ENCODE measurements at regions not wholly inside any gene's neighbourhood (a gene's known extent, or its start where the extent isn't known, plus 50 kb on each side); places are given as distances from the start of the nearest gene placed in this dataset.

- H3K4me3 Mint-ChIP-seq = no peak overlapping the region
- no peak for TF ChIP-seq CTCF (IDR thresholded peaks at IDR 0.05; ENCODE audit: unreplicated experiment)
- no peaks in the 10 kb centered on the region for H3K36me3 Mint-ChIP-seq
- H3K9me3 Mint-ChIP-seq = peaks cover 4% of the 10 kb centered on the region
- no peaks in the 10 kb centered on the region for H3K27me3 Mint-ChIP-seq (ENCODE audit: low read depth)
- no peak overlapping the region for H3K27ac Mint-ChIP-seq
- DNase-seq (ENCODE audit: low spot score in 2 of 2, unreplicated experiment in 2 of 2) = no peak
- H3K4me1 Mint-ChIP-seq = peaks cover 2% of the 10 kb centered on the region
Measured at GRCh38 chr15:36067483-36068274, 511.7 kb upstream of the CDIN1 start.

GRCh38 chr15:36075333-36075732 lies 504.1 kb upstream of the CDIN1 start:
- DNase-seq (ENCODE audit: low spot score in 2 of 2, unreplicated experiment in 2 of 2) = no peak
- Mint-ChIP-seq H3K9me3 (peaks cover 26% of the 10 kb centered on the region), H3K27me3 (ENCODE audit: low read depth) (no peaks in the 10 kb centered on the region), H3K27ac (no peak overlapping the region), H3K36me3 (no peaks in the 10 kb centered on the region), H3K4me3 (no peak overlapping the region), H3K4me1 (peaks cover 11% of the 10 kb centered on the region)
- TF ChIP-seq CTCF (IDR thresholded peaks at IDR 0.05; ENCODE audit: unreplicated experiment) = no peak

- Mint-ChIP-seq H3K27me3 (ENCODE audit: low read depth) (no peaks in the 10 kb centered on the region), H3K4me3 (no peak overlapping the region), H3K27ac (no peak overlapping the region), H3K36me3 (peaks cover 11% of the 10 kb centered on the region), H3K4me1 (peaks cover 8% of the 10 kb centered on the region), H3K9me3 (peaks cover 51% of the 10 kb centered on the region)
- TF ChIP-seq CTCF (IDR thresholded peaks at IDR 0.05; ENCODE audit: unreplicated experiment) = no peak
- DNase-seq (ENCODE audit: low spot score in 2 of 2, unreplicated experiment in 2 of 2) = no peak
Measured at GRCh38 chr15:36079021-36079420, 500.4 kb upstream of the CDIN1 start.

- no peak for TF ChIP-seq CTCF (IDR thresholded peaks at IDR 0.05; ENCODE audit: unreplicated experiment)
- peaks cover 14% of the 10 kb centered on the region for H3K36me3 Mint-ChIP-seq
- DNase-seq (ENCODE audit: low spot score in 2 of 2, unreplicated experiment in 2 of 2) = no peak
- no peak overlapping the region for H3K4me3 Mint-ChIP-seq
- peaks cover 65% of the 10 kb centered on the region for H3K9me3 Mint-ChIP-seq
- H3K27me3 Mint-ChIP-seq (ENCODE audit: low read depth) = no peaks in the 10 kb centered on the region
- no peak overlapping the region for H3K27ac Mint-ChIP-seq
- H3K4me1 Mint-ChIP-seq = peaks cover 2% of the 10 kb centered on the region
Measured at GRCh38 chr15:36080759-36081158, 498.7 kb upstream of the CDIN1 start.

- Mint-ChIP-seq H3K27ac (no peak overlapping the region), H3K4me3 (no peak overlapping the region), H3K27me3 (ENCODE audit: low read depth) (no peaks in the 10 kb centered on the region), H3K36me3 (peaks cover 8% of the 10 kb centered on the region), H3K4me1 (peaks cover 4% of the 10 kb centered on the region), H3K9me3 (peaks cover 29% of the 10 kb centered on the region)
- TF ChIP-seq CTCF (IDR thresholded peaks at IDR 0.05; ENCODE audit: unreplicated experiment) = no peak
- no peak for DNase-seq (ENCODE audit: low spot score in 2 of 2, unreplicated experiment in 2 of 2)
Measured at GRCh38 chr15:36090286-36090946, 489.0 kb upstream of the CDIN1 start.

All from mesothelial cell of epicardium (in vitro differentiated cells).